ENCODE measurements at regions not wholly inside any gene's neighbourhood (a gene's known extent, or its start where the extent isn't known, plus 50 kb on each side); places are given as distances from the start of the nearest gene placed in this dataset.
A peak's percentile ranks its signal among the peaks of the same experiment; 100 is the strongest.
"Not testable (repeated sequence)": the region's sequence is repeated elsewhere in the genome, so short reads cannot be mapped to it uniquely, and the experiment has no call there.

- DNase-seq, result no peak
Measured at GRCh38 chr4:187883836-187884475, 111.6 kb upstream of the ZFP42 start.

GRCh38 chr4:187887906-187888305, 107.7 kb upstream of the ZFP42 start:
- DNase-seq, result peak; percentile 42

GRCh38 chr4:187889651-187890050, 105.9 kb upstream of the ZFP42 start:
- DNase-seq, result no peak

- no peak for DNase-seq
Measured at GRCh38 chr4:187893418-187893817, 102.2 kb upstream of the ZFP42 start.

GRCh38 chr4:187903106-187903505, 92.5 kb upstream of the ZFP42 start:
- no peak for DNase-seq

- no peak for DNase-seq
Measured at GRCh38 chr4:187903700-187904099, 91.9 kb upstream of the ZFP42 start.

GRCh38 chr4:187908079-187908561, 87.5 kb upstream of the ZFP42 start:
- no peak for DNase-seq

- no peak for DNase-seq
Measured at GRCh38 chr4:187908731-187909130, 86.8 kb upstream of the ZFP42 start.

GRCh38 chr4:187910741-187911140, 84.8 kb upstream of the ZFP42 start:
- no peak for DNase-seq

- DNase-seq, result not testable (repeated sequence)
Measured at GRCh38 chr4:187915406-187915805, 80.2 kb upstream of the ZFP42 start.

GRCh38 chr4:187919966-187920365, 75.6 kb upstream of the ZFP42 start:
- DNase-seq, result no peak

GRCh38 chr4:187921946-187922623, 73.5 kb upstream of the ZFP42 start:
- no peak for DNase-seq

GRCh38 chr4:187929024-187929423, 66.5 kb upstream of the ZFP42 start:
- DNase-seq, result no peak

- DNase-seq, result no peak
Measured at GRCh38 chr4:187934766-187935165, 60.8 kb upstream of the ZFP42 start.

GRCh38 chr4:187937557-187937956, 58.0 kb upstream of the ZFP42 start:
- no peak for DNase-seq

- DNase-seq, result no peak
Measured at GRCh38 chr4:187940299-187940698, 55.3 kb upstream of the ZFP42 start.

GRCh38 chr4:187942968-187943367, 52.6 kb upstream of the ZFP42 start:
- no peak for DNase-seq

- no peak for DNase-seq
Measured at GRCh38 chr4:187944179-187944578, 51.4 kb upstream of the ZFP42 start.

All from DMS 273 treated with DMSO at 0.1 percent for 48 hours (cell line).